SK-N-MC (cell line): ENCODE measurements at regions not wholly inside any gene's neighbourhood (a gene's known extent, or its start where the extent isn't known, plus 50 kb on each side); places are given as distances from the start of the nearest gene placed in this dataset.

Experiments
- EZH2 ChIP-seq: fragments of 200-600 bp; sonication (generic); IDR thresholded peaks from one replicate; pipeline ENCODE4 v1.6.1; 2017; ENCODE audit warnings: antibody characterized with exemption
- FOXP2 ChIP-seq: optimal IDR thresholded peaks from 2 replicates; pipeline ENCODE3; 2011; ENCODE audit warnings: mild to moderate bottlenecking, moderate library complexity; ENCODE audit not compliant: insufficient read depth; ENCODE audit errors: extremely low read length, control extremely low read depth

DNA sequence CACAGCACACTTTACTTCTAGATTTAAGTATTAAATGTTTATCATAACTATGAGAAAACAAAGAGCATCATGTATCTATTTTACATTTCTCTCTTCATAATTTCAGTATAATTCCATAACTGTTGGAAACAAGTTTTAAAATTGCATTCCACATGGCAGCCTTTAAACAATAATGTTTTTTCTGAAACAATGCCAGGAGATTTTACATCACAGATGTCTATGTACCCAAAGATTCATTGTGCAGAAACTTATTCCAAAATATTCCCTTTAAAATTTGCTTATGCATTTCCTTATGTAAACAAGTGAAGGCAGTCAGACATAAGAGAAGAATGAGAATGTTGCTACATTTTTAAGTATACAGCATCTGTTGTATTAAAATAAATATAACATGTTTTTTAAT is 324.9 kb upstream of the COL8A1 start:
- TF ChIP-seq EZH2 (no peak), FOXP2 (no peak)
